ENCODE measurements at regions not wholly inside any gene's neighbourhood (a gene's known extent, or its start where the extent isn't known, plus 50 kb on each side); places are given as distances from the start of the nearest gene placed in this dataset.

GRCh38 chr13:112005925-112006324 is 61.0 kb upstream of the SOX1 start:
- no peak for TF ChIP-seq CTCF (IDR thresholded peaks at IDR 0.05)
- TF ChIP-seq POLR2A (IDR thresholded peaks at IDR 0.05) = no peak
- TF ChIP-seq EP300 (IDR thresholded peaks at IDR 0.05) = no peak
- no peak for TF ChIP-seq POLR2AphosphoS5 (IDR thresholded peaks at IDR 0.05)

Measured in gastroesophageal sphincter (tissue), 3 donors.